A673 (cell line): ENCODE measurements at regions not wholly inside any gene's neighbourhood (a gene's known extent, or its start where the extent isn't known, plus 50 kb on each side); places are given as distances from the start of the nearest gene placed in this dataset.

Experiments used
- BruUV-seq: library from RNA; stranded (reverse); fragments of 400-500 nt; replicated peaks from 2 replicates; lab custom pipeline; 2021; lab: Mats Ljungman, UMichigan
- CTCF ChIA-PET: fragments of 300-600 bp; sonication (Branson Sonifier 250); formaldehyde crosslinking; loops from one replicate; lab custom pipeline; 2022; ENCODE audit warnings: antibody characterized with exemption; lab: Charles Lee
- POLR2A ChIA-PET: fragments of 300-600 bp; sonication (Branson Sonifier 250); formaldehyde crosslinking; loops from one replicate; lab custom pipeline; 2022; ENCODE audit warnings: antibody characterized with exemption; ENCODE audit not compliant: low non-redundant PET; lab: Charles Lee
- DNase-seq: peaks from one replicate; pipeline ENCODE4 v3.0.0-alpha.2; 2015; ENCODE audit warnings: low spot score
- H3K27ac ChIP-seq: fragments of 200-600 bp; sonication (generic); 2 replicates; pipeline ENCODE4 v1.5.1; 2016; ENCODE audit warnings: mixed run types, low read depth, mild to moderate bottlenecking, mixed read lengths, antibody characterized with exemption, low read length; ENCODE audit not compliant: poor library complexity, severe bottlenecking
- H3K27me3 ChIP-seq: fragments of 200-600 bp; sonication (generic); replicated peaks from 2 replicates; pipeline ENCODE4 v1.6.1; 2017; ENCODE audit warnings: mixed run types, low read depth, mild to moderate bottlenecking, mixed read lengths, antibody characterized with exemption, low read length; ENCODE audit not compliant: insufficient read depth, poor library complexity
- H3K36me3 ChIP-seq: fragments of 200-600 bp; sonication (generic); 2 replicates; pipeline ENCODE4 v1.6.1; 2016; ENCODE audit warnings: mixed run types, mild to moderate bottlenecking, mixed read lengths, antibody characterized with exemption, low read length; ENCODE audit not compliant: insufficient read depth, poor library complexity, severe bottlenecking
- H3K4me1 ChIP-seq: fragments of 200-600 bp; sonication (generic); 2 replicates; pipeline ENCODE4 v1.6.1; 2017; ENCODE audit warnings: mixed run types, mild to moderate bottlenecking, mixed read lengths, antibody characterized with exemption, low read length; ENCODE audit not compliant: insufficient read depth, poor library complexity, severe bottlenecking
- H3K4me3 ChIP-seq: fragments of 200-600 bp; sonication (generic); 2 replicates; pipeline ENCODE4 v1.5.1; 2016; ENCODE audit warnings: low read depth, mixed run types, mild to moderate bottlenecking, mixed read lengths, low read length; ENCODE audit not compliant: poor library complexity, severe bottlenecking
- H3K9me3 ChIP-seq: fragments of 200-600 bp; sonication (generic); 2 replicates; pipeline ENCODE4 v1.6.1; 2016; ENCODE audit warnings: mixed run types, low read depth, mild to moderate bottlenecking, mixed read lengths, antibody characterized with exemption, low read length; ENCODE audit not compliant: poor library complexity, severe bottlenecking
- EZH2 ChIP-seq: fragments of 200-600 bp; sonication (generic); IDR thresholded peaks from 2 replicates; pipeline ENCODE4 v1.6.1; 2017; ENCODE audit warnings: borderline replicate concordance, low read depth, mild to moderate bottlenecking, mixed read lengths, antibody characterized with exemption, low read length; ENCODE audit not compliant: poor library complexity, severe bottlenecking
- intact Hi-C: fragments of 100-400 bp; cut with micrococcal nuclease; formaldehyde crosslinking; loops from one replicate; pipeline ENCODE4 v1.10.0; 2022; ENCODE audit not compliant: unreplicated experiment
- TF ChIP-seq, protein P1 (sequence below): fragments of 300-800, 200-600 bp; sonication (generic); conservative IDR thresholded peaks from 2 replicates; pipeline ENCODE4 v1.5.1; 2017; ENCODE audit warnings: low read depth, mild to moderate bottlenecking, antibody characterized with exemption, low read length, moderate library complexity, mixed read lengths

DNA sequence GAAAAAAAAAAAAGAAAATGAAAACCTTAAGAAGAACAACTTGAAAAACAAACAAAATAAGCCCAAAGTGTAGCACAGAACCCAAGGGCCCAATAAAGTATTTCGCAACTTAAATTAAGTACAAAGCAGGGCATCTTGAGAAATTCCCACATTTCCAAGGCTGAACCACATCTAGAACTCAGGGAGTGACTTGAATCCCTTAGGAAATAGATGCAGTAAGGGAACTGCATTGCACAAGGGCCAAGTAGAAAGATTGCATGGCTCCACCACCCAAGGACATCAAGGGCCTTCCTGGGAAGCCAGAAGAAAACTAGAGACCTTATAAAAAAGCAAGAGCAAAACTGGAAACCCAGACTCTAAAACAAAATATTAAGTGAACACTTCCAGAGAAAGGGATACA lies 352.7 kb downstream of the CXCL12 start:
- Histone ChIP-seq H3K36me3 (no peaks in the 10 kb centered on the region), H3K4me1 (no peaks in the 10 kb centered on the region), H3K27ac (no peak overlapping the region), H3K27me3 (no peaks in the 10 kb centered on the region), H3K9me3 (no peaks in the 10 kb centered on the region), H3K4me3 (no peak overlapping the region)
- intact Hi-C loops, result no loop called here
- no peak for DNase-seq
- ChIA-PET POLR2A (no interaction called here), CTCF (no interaction called here)
- no peak for TF ChIP-seq EZH2
- TF ChIP-seq, protein P1, sequence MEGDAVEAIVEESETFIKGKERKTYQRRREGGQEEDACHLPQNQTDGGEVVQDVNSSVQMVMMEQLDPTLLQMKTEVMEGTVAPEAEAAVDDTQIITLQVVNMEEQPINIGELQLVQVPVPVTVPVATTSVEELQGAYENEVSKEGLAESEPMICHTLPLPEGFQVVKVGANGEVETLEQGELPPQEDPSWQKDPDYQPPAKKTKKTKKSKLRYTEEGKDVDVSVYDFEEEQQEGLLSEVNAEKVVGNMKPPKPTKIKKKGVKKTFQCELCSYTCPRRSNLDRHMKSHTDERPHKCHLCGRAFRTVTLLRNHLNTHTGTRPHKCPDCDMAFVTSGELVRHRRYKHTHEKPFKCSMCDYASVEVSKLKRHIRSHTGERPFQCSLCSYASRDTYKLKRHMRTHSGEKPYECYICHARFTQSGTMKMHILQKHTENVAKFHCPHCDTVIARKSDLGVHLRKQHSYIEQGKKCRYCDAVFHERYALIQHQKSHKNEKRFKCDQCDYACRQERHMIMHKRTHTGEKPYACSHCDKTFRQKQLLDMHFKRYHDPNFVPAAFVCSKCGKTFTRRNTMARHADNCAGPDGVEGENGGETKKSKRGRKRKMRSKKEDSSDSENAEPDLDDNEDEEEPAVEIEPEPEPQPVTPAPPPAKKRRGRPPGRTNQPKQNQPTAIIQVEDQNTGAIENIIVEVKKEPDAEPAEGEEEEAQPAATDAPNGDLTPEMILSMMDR, result no peak
- no TSS peak for BruUV-seq

DNA sequence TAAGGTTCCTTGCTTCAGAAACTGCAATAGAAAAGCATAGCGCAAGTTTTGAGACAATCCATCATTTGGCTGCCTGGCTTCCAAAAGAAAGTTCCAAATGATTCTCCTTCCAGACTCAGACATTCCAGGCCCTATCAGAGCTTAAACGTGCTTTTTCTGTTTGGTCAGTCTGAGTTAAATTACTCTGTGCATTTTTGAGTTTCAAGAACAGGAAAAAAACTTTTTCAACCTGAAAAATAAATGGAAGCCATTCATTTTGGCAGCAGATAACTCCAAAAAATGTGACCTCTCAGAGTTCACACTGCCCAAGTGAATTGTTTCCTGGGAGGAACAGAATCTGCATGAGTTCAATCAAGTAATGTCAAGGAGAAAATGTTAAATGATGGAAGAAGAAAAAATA lies 354.2 kb downstream of the CXCL12 start:
- ChIA-PET POLR2A (no interaction called here), CTCF (no interaction called here)
- H3K27ac ChIP-seq, result no peak overlapping the region
- H3K4me1 ChIP-seq, result no peaks in the 10 kb centered on the region
- H3K27me3 ChIP-seq, result no peaks in the 10 kb centered on the region
- intact Hi-C loops, result no loop called here
- H3K36me3 ChIP-seq, result no peaks in the 10 kb centered on the region
- no peak for DNase-seq
- BruUV-seq, result no TSS peak
- H3K4me3 ChIP-seq, result no peak overlapping the region
- H3K9me3 ChIP-seq, result no peaks in the 10 kb centered on the region
- TF ChIP-seq, protein P1, result no peak
- TF ChIP-seq EZH2, result no peak

DNA sequence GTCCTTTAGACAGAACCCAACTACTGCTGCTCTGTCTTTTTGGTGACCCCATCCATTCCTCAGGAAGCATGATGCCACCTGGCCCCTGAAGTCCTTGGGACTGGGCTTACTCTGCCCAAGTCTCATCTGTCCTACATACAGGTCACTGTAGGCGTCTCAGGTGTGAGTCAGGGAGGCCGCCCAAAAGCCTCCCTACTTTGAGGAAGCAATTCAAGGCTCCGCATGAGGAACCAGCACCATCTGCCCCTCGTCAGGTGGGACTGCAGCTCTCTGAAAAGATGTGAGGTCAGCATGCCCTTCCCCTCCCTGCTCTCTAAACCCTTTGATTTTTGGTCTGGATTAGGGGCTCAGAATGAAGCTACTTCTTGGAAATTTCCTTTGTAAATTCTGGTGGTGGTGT lies 354.8 kb downstream of the CXCL12 start:
- no TSS peak for BruUV-seq
- H3K4me1 ChIP-seq, result no peaks in the 10 kb centered on the region
- no peak overlapping the region for H3K4me3 ChIP-seq
- H3K36me3 ChIP-seq, result no peaks in the 10 kb centered on the region
- POLR2A ChIA-PET, result no interaction called here
- H3K9me3 ChIP-seq, result no peaks in the 10 kb centered on the region
- CTCF ChIA-PET, result no interaction called here
- intact Hi-C loops, result no loop called here
- H3K27me3 ChIP-seq, result no peaks in the 10 kb centered on the region
- H3K27ac ChIP-seq, result no peak overlapping the region
- no peak for TF ChIP-seq EZH2
- TF ChIP-seq, protein P1, result 0 out of 2 replicates have a peak, but pooled peaks have one; percentile 13
- no peak for DNase-seq
